ENCODE measurements at regions not wholly inside any gene's neighbourhood (a gene's known extent, or its start where the extent isn't known, plus 50 kb on each side); places are given as distances from the start of the nearest gene placed in this dataset.

DNA sequence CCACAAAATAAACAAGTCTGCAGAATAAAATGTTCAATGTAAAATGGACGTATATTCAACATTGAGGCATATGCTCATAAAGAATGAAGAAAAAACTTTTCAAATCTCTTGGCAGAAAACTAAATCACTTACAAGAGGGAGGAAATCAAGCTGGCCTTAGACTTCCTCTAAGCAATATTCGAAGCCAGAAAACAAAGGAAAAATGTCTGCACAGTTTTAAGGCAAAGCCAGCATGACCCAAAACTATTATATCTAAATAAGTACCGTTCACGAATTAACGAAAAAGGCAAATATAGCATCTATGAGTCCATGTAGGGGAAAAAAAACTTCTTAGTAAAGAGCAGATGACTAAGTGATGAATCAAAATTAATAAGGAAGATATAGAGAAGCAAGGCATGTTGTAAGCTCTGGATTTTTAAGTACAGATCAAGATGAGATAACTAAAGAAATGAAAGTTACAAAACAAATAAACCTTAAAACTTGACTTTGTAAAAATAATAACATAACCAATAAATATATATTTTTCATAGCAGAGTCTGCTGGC, 101.3 kb downstream of the KCNRG start:
- DNase-seq (no peak), ATAC-seq (replicated peaks) (no peak)
- Mint-ChIP-seq H3K4me1 (ENCODE audit: low read depth in 2 of 2) (peaks cover 0 to 4% of the 10 kb centered on the region in 2 donors), H3K9me3 (no peaks in the 10 kb centered on the region), H3K36me3 (ENCODE audit: insufficient read depth) (peaks cover 3% of the 10 kb centered on the region), H3K4me3 (no peak overlapping the region), H3K27ac (peak overlapping the region in 1 of 2 donors; percentile 44), H3K27me3 (no peaks in the 10 kb centered on the region)

DNA sequence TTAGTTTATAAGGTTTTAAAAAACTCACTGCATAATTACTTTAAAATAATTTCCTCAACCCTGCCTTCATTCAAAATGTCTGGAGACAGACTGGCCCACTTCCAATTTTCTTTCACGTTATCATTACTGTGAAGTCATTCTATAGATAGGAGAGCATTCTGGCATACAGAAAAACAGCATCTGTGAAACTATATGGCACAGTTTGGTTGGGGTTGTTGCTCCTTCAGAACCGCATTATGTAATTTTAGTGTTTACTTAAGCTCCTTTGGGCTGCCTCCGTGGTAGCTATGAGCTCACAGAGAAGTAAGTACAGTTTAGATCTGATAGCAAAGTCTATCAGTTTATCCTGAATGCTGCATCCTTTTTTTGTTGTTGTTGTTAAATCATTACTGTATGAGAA, 104.3 kb downstream of the KCNRG start:
- no peaks in the 10 kb centered on the region for H3K27me3 Mint-ChIP-seq
- H3K36me3 Mint-ChIP-seq (ENCODE audit: insufficient read depth), result peaks cover 16% of the 10 kb centered on the region
- H3K4me1 Mint-ChIP-seq (ENCODE audit: low read depth in 2 of 2), result peaks cover 15 to 22% of the 10 kb centered on the region in 2 donors
- H3K27ac Mint-ChIP-seq, result no peak overlapping the region
- no peak for DNase-seq
- H3K4me3 Mint-ChIP-seq, result no peak overlapping the region
- H3K9me3 Mint-ChIP-seq, result no peaks in the 10 kb centered on the region
- ATAC-seq (replicated peaks), result no peak

DNA sequence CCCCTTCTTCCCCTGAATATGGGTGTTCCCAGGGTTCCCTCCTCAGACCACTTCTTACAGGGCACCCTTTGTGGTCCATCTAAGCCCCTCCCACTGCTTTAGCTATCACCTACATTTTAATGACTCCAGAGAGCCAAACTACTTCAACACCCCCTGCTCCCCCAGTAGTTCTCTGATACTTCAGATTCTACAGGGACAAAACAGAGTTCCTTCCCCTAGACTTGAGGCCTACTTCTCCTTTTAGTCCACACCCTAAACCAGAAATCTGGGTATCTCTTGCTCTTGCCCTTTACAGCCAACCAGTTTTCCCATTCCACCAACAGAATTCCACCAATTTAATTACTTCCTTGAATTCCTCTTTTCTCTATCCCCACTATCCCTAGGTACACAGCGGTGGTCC, 107.2 kb downstream of the KCNRG start:
- peaks cover 26 to 29% of the 10 kb centered on the region in 2 donors for H3K4me1 Mint-ChIP-seq (ENCODE audit: low read depth in 2 of 2)
- ATAC-seq (replicated peaks), result no peak
- peak overlapping the region in 1 of 2 donors; percentile 83 for H3K4me3 Mint-ChIP-seq
- peaks cover 0 to 5% of the 10 kb centered on the region in 2 donors for H3K27me3 Mint-ChIP-seq
- no peaks in the 10 kb centered on the region for H3K9me3 Mint-ChIP-seq
- H3K36me3 Mint-ChIP-seq (ENCODE audit: insufficient read depth), result peaks cover 39% of the 10 kb centered on the region
- peak overlapping the region; percentile 93 to 96 for H3K27ac Mint-ChIP-seq
- no peak for DNase-seq

- Mint-ChIP-seq H3K9me3 (no peaks in the 10 kb centered on the region), H3K27me3 (peaks cover 0 to 11% of the 10 kb centered on the region in 2 donors), H3K4me1 (ENCODE audit: low read depth in 2 of 2) (peaks cover 26 to 29% of the 10 kb centered on the region in 2 donors), H3K4me3 (peak overlapping the region; percentile 83 to 91), H3K27ac (peak overlapping the region; percentile 93 to 96), H3K36me3 (ENCODE audit: insufficient read depth) (peaks cover 39% of the 10 kb centered on the region)
- ATAC-seq (replicated peaks) (no peak), DNase-seq (no peak)
Measured at GRCh38 chr13:50123002-50123401, 107.8 kb downstream of the KCNRG start.

DNA sequence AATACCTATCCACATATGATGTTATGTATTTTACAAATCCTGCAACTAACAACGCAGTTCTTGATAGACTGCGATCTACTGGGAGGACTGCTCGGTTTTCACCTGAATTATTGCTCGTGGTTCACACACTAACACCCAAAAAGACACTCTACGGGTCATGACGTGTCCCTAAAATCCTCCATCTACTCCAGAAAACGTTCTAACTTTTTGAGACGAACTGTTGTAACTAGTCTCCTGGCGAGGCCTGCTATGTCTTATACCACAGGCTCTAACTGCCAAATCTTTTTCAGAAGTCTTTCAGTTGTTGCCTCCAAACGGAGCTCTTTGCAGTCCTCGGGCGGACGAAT, 108.2 kb downstream of the KCNRG start:
- peaks cover 39% of the 10 kb centered on the region for H3K36me3 Mint-ChIP-seq (ENCODE audit: insufficient read depth)
- H3K9me3 Mint-ChIP-seq, result no peaks in the 10 kb centered on the region
- peaks cover 26 to 29% of the 10 kb centered on the region in 2 donors for H3K4me1 Mint-ChIP-seq (ENCODE audit: low read depth in 2 of 2)
- peak overlapping the region; percentile 93 to 96 for H3K27ac Mint-ChIP-seq
- peak overlapping the region; percentile 83 to 91 for H3K4me3 Mint-ChIP-seq
- H3K27me3 Mint-ChIP-seq, result peaks cover 1 to 16% of the 10 kb centered on the region in 2 donors
- ATAC-seq (replicated peaks), result peak; percentile 3
- no peak for DNase-seq

DNA sequence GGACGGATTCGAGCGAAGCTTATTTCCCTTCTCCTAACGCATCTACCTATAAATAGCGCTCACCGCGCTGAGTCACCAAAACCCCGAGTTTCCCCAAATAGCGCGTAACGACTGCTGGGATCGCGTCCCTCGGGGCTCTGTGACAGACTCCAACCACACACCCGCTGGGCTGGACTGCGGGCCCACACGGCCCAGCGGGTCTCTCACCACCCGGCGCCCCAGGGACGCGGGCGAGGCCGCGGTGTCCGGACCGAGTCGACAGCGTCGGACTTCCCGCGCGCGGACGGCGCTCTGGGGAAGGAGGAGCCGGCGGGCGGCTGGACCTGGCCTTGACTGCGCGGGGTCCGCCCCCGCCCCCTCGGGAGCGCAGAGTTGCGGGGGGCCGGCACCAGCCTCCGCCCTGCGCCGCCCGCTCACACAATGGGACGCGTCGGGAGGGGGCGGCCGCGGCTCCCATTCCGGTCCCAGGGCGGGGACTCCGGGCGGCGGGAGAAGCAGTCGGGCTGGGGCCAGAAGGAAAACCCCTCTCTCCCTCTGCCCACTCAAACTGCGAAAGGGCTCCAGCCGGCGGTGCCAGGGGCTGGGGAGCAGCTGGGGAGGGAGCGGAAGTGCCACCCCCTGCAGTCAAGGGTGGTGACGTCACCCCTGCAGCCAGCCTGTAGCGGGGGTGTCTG, 108.8 kb downstream of the KCNRG start:
- Mint-ChIP-seq H3K4me3 (peak overlapping the region; percentile 83 to 91), H3K27me3 (peaks cover 6 to 21% of the 10 kb centered on the region in 2 donors), H3K36me3 (ENCODE audit: insufficient read depth) (peaks cover 39% of the 10 kb centered on the region), H3K27ac (peak overlapping the region; percentile 93 to 96), H3K4me1 (ENCODE audit: low read depth in 2 of 2) (peaks cover 27 to 31% of the 10 kb centered on the region in 2 donors), H3K9me3 (no peaks in the 10 kb centered on the region)
- DNase-seq (peak; percentile 63 to 70 (median 64)), ATAC-seq (replicated peaks) (peak; percentile 71)

- H3K27ac Mint-ChIP-seq, result peak overlapping the region; percentile 93 to 96
- peaks cover 34 to 36% of the 10 kb centered on the region in 2 donors for H3K4me1 Mint-ChIP-seq (ENCODE audit: low read depth in 2 of 2)
- no peak for ATAC-seq (replicated peaks)
- no peaks in the 10 kb centered on the region for H3K9me3 Mint-ChIP-seq
- peak overlapping the region; percentile 83 to 91 for H3K4me3 Mint-ChIP-seq
- H3K27me3 Mint-ChIP-seq, result peaks cover 11 to 28% of the 10 kb centered on the region in 2 donors
- peak; percentile 89 to 94 (median 92) for DNase-seq
- H3K36me3 Mint-ChIP-seq (ENCODE audit: insufficient read depth), result peaks cover 45% of the 10 kb centered on the region
Measured at GRCh38 chr13:50124536-50125303, 109.5 kb downstream of the KCNRG start.

- peak; percentile 18 for ATAC-seq (replicated peaks)
- H3K9me3 Mint-ChIP-seq, result no peaks in the 10 kb centered on the region
- H3K36me3 Mint-ChIP-seq (ENCODE audit: insufficient read depth), result peaks cover 45% of the 10 kb centered on the region
- peak in 1 of 3 experiments; percentile 62 for DNase-seq
- H3K27ac Mint-ChIP-seq, result peak overlapping the region; percentile 93 to 96
- H3K27me3 Mint-ChIP-seq, result peaks cover 11 to 33% of the 10 kb centered on the region in 2 donors
- peaks cover 36 to 38% of the 10 kb centered on the region in 2 donors for H3K4me1 Mint-ChIP-seq (ENCODE audit: low read depth in 2 of 2)
- peak overlapping the region; percentile 83 to 91 for H3K4me3 Mint-ChIP-seq
Measured at GRCh38 chr13:50125304-50125553, 110.0 kb downstream of the KCNRG start.

GRCh38 chr13:50125554-50126262, 110.5 kb downstream of the KCNRG start:
- Mint-ChIP-seq H3K27me3 (peaks cover 14 to 38% of the 10 kb centered on the region in 2 donors), H3K36me3 (ENCODE audit: insufficient read depth) (peaks cover 43% of the 10 kb centered on the region), H3K4me1 (ENCODE audit: low read depth in 2 of 2) (peaks cover 38 to 41% of the 10 kb centered on the region in 2 donors), H3K4me3 (peak overlapping the region; percentile 83 to 91), H3K27ac (peak overlapping the region; percentile 93 to 96), H3K9me3 (no peaks in the 10 kb centered on the region)
- DNase-seq (peak; percentile 67 to 76 (median 75)), ATAC-seq (replicated peaks) (peak; percentile 42)

DNA sequence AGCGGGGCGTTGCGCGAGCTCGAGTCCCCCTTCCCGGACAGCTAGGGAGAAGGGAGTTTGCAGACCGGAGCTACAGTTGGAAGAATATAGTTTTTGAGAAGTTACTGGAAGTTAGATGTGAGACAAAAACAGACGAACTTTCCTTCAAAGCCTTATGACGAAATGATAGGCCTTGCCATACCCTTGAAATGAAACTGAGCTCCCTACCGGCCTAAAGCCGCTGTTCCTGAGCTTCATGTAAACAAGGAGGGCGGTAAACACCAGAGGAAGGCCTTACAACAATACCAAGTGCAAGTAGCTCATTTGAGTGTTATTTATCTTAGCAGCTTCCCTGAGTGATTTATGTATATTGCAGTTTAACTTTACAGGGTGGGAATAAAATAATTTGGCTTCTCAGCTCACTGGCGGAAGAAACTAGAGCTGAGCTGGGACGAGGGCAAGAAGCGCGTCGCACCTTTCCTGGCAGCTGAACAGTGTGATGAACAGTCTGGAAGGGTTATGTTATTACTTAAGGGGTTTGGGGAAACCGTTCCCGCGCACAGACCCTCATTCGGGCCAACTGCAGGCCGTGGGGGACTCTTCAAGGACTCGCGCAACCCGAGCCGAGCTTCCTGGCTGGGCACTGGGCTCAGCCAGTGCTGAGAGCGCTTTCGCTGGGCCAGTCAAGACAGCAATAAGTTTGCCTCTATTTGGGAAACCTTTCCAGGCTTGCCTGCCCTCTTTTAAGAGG, 111.2 kb downstream of the KCNRG start:
- Mint-ChIP-seq H3K4me1 (ENCODE audit: low read depth in 2 of 2) (peaks cover 41 to 45% of the 10 kb centered on the region in 2 donors), H3K36me3 (ENCODE audit: insufficient read depth) (peaks cover 42% of the 10 kb centered on the region), H3K9me3 (no peaks in the 10 kb centered on the region), H3K27ac (peak overlapping the region; percentile 93 to 96), H3K27me3 (peaks cover 21 to 45% of the 10 kb centered on the region in 2 donors), H3K4me3 (peak overlapping the region; percentile 83 to 91)
- ATAC-seq (replicated peaks) (no peak), DNase-seq (no peak)

DNA sequence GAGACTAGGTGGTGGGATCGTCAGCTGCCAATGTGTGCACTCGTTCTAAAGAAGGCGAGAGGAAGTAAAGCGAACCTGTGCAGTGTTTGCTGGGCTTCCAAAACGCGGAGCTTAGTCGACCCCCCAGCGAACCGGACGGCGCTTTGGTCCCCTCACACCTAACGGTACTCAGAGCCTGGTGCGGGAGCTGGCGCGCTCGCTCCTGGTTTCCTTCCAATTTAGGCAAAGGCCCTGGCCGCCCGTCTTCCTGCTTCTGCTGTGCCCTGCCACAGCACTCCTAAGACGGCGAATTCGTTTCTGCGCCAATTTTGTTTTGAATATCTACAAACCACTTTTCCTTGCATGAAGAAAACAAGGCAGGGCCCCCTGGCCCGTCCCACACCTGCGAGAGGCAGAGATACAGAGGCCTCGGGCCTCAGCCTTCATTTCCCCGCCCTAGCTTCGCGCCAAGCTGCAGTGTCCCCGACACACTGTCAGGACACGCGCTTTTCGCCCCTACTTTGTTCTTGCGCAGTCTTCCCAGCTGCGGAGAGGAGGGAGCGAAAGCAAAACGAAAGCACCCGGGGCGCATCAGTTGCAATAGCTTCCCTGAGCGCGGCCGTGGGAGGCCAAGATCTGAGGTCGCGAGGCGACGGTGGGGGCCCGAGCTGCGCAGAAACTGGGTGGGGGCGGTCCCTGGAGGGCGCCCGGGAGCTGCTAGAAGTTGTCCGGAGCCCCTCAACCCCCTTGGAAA, 111.9 kb downstream of the KCNRG start:
- Mint-ChIP-seq H3K27ac (peak overlapping the region; percentile 78 to 96), H3K4me1 (ENCODE audit: low read depth in 2 of 2) (peaks cover 38 to 48% of the 10 kb centered on the region in 2 donors), H3K27me3 (peaks cover 28 to 52% of the 10 kb centered on the region in 2 donors), H3K36me3 (ENCODE audit: insufficient read depth) (peaks cover 42% of the 10 kb centered on the region), H3K9me3 (no peaks in the 10 kb centered on the region), H3K4me3 (peak overlapping the region; percentile 83 to 91)
- DNase-seq (peak in 2 of 3 experiments; percentile 35), ATAC-seq (replicated peaks) (no peak)

DNA sequence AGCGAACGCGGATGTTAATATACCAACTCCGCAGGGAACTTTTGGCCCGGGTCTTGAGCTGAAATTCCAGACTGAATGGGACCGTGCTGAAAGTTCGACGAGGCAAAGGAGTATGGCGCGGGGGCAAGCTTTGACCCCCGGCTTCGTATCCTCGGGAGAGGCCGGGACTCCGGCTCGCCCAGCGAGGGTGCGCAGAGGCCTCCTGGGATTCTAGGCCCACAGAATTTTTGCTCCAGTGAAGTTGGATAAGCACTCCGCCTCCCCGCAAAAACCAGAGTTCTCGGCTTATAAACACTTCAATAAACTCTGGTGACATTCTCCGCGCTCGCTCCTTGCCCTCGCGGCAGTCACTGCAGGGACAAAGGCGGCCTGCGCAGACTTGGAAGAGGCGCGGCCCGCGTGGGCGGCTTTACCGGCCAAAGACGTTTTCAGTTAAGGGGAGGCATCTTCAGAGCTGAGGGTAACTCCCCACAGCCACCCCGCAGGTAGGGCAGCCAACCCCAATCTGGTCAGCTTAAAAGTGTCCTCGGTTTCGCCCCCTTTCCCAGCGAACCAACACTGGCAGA, 112.6 kb downstream of the KCNRG start:
- H3K27ac Mint-ChIP-seq, result peak overlapping the region; percentile 78 to 96
- H3K36me3 Mint-ChIP-seq (ENCODE audit: insufficient read depth), result peaks cover 48% of the 10 kb centered on the region
- peaks cover 35 to 59% of the 10 kb centered on the region in 2 donors for H3K27me3 Mint-ChIP-seq
- peak overlapping the region; percentile 83 to 91 for H3K4me3 Mint-ChIP-seq
- DNase-seq, result no peak
- ATAC-seq (replicated peaks), result no peak
- no peaks in the 10 kb centered on the region for H3K9me3 Mint-ChIP-seq
- H3K4me1 Mint-ChIP-seq (ENCODE audit: low read depth in 2 of 2), result peaks cover 37 to 46% of the 10 kb centered on the region in 2 donors
